PC-9 (cell line): ENCODE measurements at regions not wholly inside any gene's neighbourhood (a gene's known extent, or its start where the extent isn't known, plus 50 kb on each side); places are given as distances from the start of the nearest gene placed in this dataset.

ENCODE experiments used
- BruUV-seq: library from RNA; stranded (reverse); fragments of 400-500 nt; replicated peaks from 2 replicates; lab custom pipeline; 2021; lab: Mats Ljungman, UMichigan
- CTCF ChIA-PET: fragments of 300-600 bp; sonication (Branson Sonifier 250); formaldehyde crosslinking; loops from one replicate; lab custom pipeline; 2022; ENCODE audit warnings: antibody characterized with exemption; lab: Charles Lee
- POLR2A ChIA-PET: fragments of 300-600 bp; sonication (Branson Sonifier 250); formaldehyde crosslinking; loops from one replicate; lab custom pipeline; 2022; ENCODE audit warnings: antibody characterized with exemption; ENCODE audit not compliant: unreplicated experiment; lab: Charles Lee
- DNase-seq, 2 experiments: peaks; one replicate each; pipeline versions ENCODE4 v3.0.0 to v3.0.0-alpha.2; 2015 to 2022; ENCODE audit warnings: mixed read lengths in 1 of 2
- H2AFZ ChIP-seq: fragments of 200-600 bp; sonication (generic); 2 replicates; pipeline ENCODE4 v1.8.1; 2017; ENCODE audit warnings: antibody characterized with exemption
- H3F3A ChIP-seq: fragments of 200-600 bp; sonication (generic); 2 replicates; pipeline ENCODE4 v1.8.1; 2017; ENCODE audit warnings: antibody characterized with exemption, mild to moderate bottlenecking, low read depth; ENCODE audit not compliant: insufficient read depth
- H3K27ac ChIP-seq: fragments of 200-600 bp; sonication (generic); 2 replicates; pipeline ENCODE4 v1.6.1; 2016; ENCODE audit warnings: mixed run types
- H3K27me3 ChIP-seq: fragments of 200-600 bp; sonication (generic); 2 replicates; pipeline ENCODE4 v1.6.1; 2016; ENCODE audit warnings: low read depth, mixed run types; ENCODE audit not compliant: insufficient read depth
- H3K36me3 ChIP-seq: fragments of 200-600 bp; sonication (generic); 2 replicates; pipeline ENCODE4 v1.6.1; 2016; ENCODE audit warnings: low read depth, mixed run types
- H3K4me1 ChIP-seq: fragments of 200-600 bp; sonication (generic); replicated peaks from 2 replicates; pipeline ENCODE4 v1.6.1; 2016; ENCODE audit warnings: mixed run types; ENCODE audit not compliant: insufficient read depth
- H3K4me2 ChIP-seq: fragments of 200-600 bp; sonication (generic); 2 replicates; pipeline ENCODE4 v1.6.1; 2017; ENCODE audit warnings: mixed run types
- H3K4me3 ChIP-seq: fragments of 200-600 bp; sonication (generic); 2 replicates; pipeline ENCODE4 v1.6.1; 2016; ENCODE audit warnings: mixed run types
- H3K79me2 ChIP-seq: fragments of 200-600 bp; sonication (generic); 2 replicates; pipeline ENCODE4 v1.6.1; 2017; ENCODE audit warnings: low read depth, mixed run types
- H3K9me2 ChIP-seq: fragments of 200-600 bp; sonication (generic); 2 replicates; pipeline ENCODE4 v1.8.1; 2017; ENCODE audit warnings: mild to moderate bottlenecking; ENCODE audit not compliant: insufficient read depth
- H3K9me3 ChIP-seq: fragments of 200-600 bp; sonication (generic); 2 replicates; pipeline ENCODE4 v1.8.1; 2016; ENCODE audit warnings: low read depth; ENCODE audit not compliant: insufficient read depth
- H4K20me1 ChIP-seq: fragments of 200-600 bp; sonication (generic); 2 replicates; pipeline ENCODE4 v1.8.1; 2017; ENCODE audit not compliant: insufficient read depth
- EZH2 ChIP-seq: fragments of 200-600 bp; sonication (generic); IDR thresholded peaks from 2 replicates; pipeline ENCODE4 v1.8.0; 2017; ENCODE audit warnings: antibody characterized with exemption, low read depth
- intact Hi-C: fragments of 100-400 bp; cut with micrococcal nuclease; formaldehyde crosslinking; loops from one replicate; pipeline ENCODE4 v1.10.0; 2022; ENCODE audit not compliant: unreplicated experiment
- TF ChIP-seq, protein P1 (sequence below): fragments of 200-600 bp; sonication (generic); conservative IDR thresholded peaks from 2 replicates; pipeline ENCODE4 v1.6.1; 2017; ENCODE audit warnings: mixed run types, antibody characterized with exemption, mild to moderate bottlenecking, moderate library complexity

DNA sequence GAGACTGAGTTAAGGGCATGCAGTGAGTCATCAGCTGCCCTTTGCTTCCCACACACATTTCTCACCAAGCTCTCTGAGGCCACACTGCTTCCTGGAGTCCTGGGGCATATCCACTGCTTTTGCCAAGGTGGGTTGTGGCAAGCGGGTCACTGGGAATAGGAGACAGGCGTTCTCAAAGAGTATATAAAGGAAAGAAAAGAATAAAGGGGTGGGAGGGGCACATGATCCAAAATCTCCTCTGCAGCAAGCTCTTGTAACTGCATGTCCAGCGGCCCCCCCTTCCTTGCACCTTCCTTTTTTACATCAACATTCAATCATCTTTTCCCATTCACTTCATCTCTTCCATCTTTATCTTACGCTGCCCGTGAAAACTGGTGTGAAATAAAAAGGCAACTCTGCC, 259.1 kb upstream of the RPL38 start:
- Histone ChIP-seq H3K36me3 (no peaks in the 10 kb centered on the region), H3K4me2 (no peak overlapping the region), H3K27ac (no peak overlapping the region), H3K4me3 (no peak overlapping the region), H4K20me1 (no peaks in the 10 kb centered on the region), H3K27me3 (peaks cover 78% of the 10 kb centered on the region), H3K4me1 (no peaks in the 10 kb centered on the region), H3F3A (no peaks in the 10 kb centered on the region), H3K79me2 (no peaks in the 10 kb centered on the region), H2AFZ (no peak overlapping the region), H3K9me2 (no peaks in the 10 kb centered on the region), H3K9me3 (no peaks in the 10 kb centered on the region)
- no TSS peak for BruUV-seq
- intact Hi-C loops = no loop called here
- TF ChIP-seq, protein P1, sequence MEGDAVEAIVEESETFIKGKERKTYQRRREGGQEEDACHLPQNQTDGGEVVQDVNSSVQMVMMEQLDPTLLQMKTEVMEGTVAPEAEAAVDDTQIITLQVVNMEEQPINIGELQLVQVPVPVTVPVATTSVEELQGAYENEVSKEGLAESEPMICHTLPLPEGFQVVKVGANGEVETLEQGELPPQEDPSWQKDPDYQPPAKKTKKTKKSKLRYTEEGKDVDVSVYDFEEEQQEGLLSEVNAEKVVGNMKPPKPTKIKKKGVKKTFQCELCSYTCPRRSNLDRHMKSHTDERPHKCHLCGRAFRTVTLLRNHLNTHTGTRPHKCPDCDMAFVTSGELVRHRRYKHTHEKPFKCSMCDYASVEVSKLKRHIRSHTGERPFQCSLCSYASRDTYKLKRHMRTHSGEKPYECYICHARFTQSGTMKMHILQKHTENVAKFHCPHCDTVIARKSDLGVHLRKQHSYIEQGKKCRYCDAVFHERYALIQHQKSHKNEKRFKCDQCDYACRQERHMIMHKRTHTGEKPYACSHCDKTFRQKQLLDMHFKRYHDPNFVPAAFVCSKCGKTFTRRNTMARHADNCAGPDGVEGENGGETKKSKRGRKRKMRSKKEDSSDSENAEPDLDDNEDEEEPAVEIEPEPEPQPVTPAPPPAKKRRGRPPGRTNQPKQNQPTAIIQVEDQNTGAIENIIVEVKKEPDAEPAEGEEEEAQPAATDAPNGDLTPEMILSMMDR = no peak
- no peak for TF ChIP-seq EZH2
- ChIA-PET CTCF (no interaction called here), POLR2A (no interaction called here)
- DNase-seq = no peak

DNA sequence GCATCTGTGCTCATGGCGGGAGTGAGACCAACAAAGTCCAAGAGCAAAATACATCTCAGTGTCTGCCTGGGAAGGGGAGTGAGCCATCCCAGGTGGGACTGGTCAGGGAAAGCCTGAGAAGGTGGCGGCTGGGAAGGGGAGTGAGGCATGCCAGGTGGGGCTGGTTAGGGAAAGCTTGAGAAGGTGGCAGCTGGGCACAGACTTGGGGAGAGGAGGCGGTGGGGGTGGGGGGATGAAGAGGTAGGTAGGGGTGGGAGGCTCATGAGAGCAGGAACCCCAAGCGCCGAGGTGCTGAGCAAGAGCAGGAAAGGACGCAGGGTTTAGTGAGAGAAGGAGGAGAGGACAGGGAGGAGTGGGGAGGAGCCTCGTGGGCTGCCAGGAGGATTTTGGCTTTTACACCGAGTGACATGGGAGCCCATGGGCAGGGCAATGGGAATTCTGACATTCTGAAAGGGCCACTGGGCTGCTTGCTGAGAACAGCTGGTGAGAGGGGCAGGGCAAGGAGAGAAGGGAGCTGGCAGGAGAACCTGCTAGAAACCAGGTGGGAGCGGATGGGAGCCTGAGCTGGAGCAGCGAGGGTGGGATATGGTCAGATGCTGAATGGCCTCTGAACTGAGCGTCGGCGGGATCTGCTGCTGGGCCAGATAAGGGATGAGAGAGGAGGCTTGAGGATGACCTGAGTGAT, 256.1 kb upstream of the RPL38 start:
- no peak overlapping the region for H3K27ac ChIP-seq
- ChIA-PET POLR2A (no interaction called here), CTCF (no interaction called here)
- intact Hi-C loops = no loop called here
- peaks cover 76% of the 10 kb centered on the region for H3K27me3 ChIP-seq
- H3K4me2 ChIP-seq = no peak overlapping the region
- H4K20me1 ChIP-seq = no peaks in the 10 kb centered on the region
- DNase-seq = no peak
- no peaks in the 10 kb centered on the region for H3K4me1 ChIP-seq
- H3K9me2 ChIP-seq = no peaks in the 10 kb centered on the region
- H3F3A ChIP-seq = no peaks in the 10 kb centered on the region
- no peak overlapping the region for H2AFZ ChIP-seq
- H3K9me3 ChIP-seq = no peaks in the 10 kb centered on the region
- no peaks in the 10 kb centered on the region for H3K36me3 ChIP-seq
- TF ChIP-seq, protein P1 = no peak
- TF ChIP-seq EZH2 = no peak
- no peak overlapping the region for H3K4me3 ChIP-seq
- BruUV-seq = no TSS peak
- no peaks in the 10 kb centered on the region for H3K79me2 ChIP-seq

DNA sequence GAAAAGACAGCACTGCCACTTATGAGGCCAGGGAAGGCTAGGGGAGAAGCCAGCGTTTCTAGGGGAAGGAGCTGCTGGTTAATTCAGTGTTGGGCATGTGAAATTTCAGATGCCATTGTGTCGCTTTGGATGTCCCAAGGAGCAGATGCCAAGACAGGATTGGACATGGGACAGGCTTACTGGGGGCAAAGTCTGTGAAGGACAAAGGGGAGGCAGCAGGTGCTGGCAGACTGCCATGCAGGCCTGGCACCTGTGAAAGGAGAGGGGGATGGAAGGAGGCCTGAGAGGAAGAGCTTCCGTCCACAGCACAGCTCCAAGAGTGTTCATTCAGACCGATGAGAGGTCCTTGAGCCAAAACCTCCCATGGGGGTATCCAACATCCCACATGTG, 255.5 kb upstream of the RPL38 start:
- CTCF ChIA-PET = no interaction called here

More for the DNA sequence above, 255.5 kb upstream of the RPL38 start:
- intact Hi-C loops = no loop called here
- no peaks in the 10 kb centered on the region for H3K4me1 ChIP-seq
- H3K36me3 ChIP-seq = no peaks in the 10 kb centered on the region
- H3K27ac ChIP-seq = no peak overlapping the region
- peaks cover 76% of the 10 kb centered on the region for H3K27me3 ChIP-seq
- no peaks in the 10 kb centered on the region for H3F3A ChIP-seq
- no TSS peak for BruUV-seq
- no peaks in the 10 kb centered on the region for H3K9me2 ChIP-seq
- no peaks in the 10 kb centered on the region for H3K79me2 ChIP-seq
- H2AFZ ChIP-seq = no peak overlapping the region
- no peak for DNase-seq
- no peaks in the 10 kb centered on the region for H3K9me3 ChIP-seq
- POLR2A ChIA-PET = no interaction called here
- no peaks in the 10 kb centered on the region for H4K20me1 ChIP-seq
- no peak overlapping the region for H3K4me3 ChIP-seq
- H3K4me2 ChIP-seq = no peak overlapping the region
- TF ChIP-seq, protein P1 = no peak
- TF ChIP-seq EZH2 = no peak
